Common myeloid progenitor, CD34-positive (primary cell): ENCODE measurements at regions not wholly inside any gene's neighbourhood (a gene's known extent, or its start where the extent isn't known, plus 50 kb on each side); places are given as distances from the start of the nearest gene placed in this dataset.

Experiments
- CTCF ChIA-PET: fragments of 350-600 bp; sonication (Branson Sonifier 250); formaldehyde crosslinking; loops from one replicate; lab custom pipeline; 2021; ENCODE audit warnings: antibody characterized with exemption; lab: Charles Lee
- POLR2A ChIA-PET: fragments of 350-600 bp; sonication (Branson Sonifier 250); formaldehyde crosslinking; loops from one replicate; lab custom pipeline; 2021; ENCODE audit warnings: antibody characterized with exemption; lab: Charles Lee
- DNase-seq, 3 donors: peaks; one replicate each; pipeline versions ENCODE4 v3.0.0 to v3.0.0-alpha.2; 2013
- H3K27ac ChIP-seq, 2 experiments: 1 replicate in 1 of 2; 2 replicates in 1 of 2; pipeline ENCODE4 v1.7.0; 2013; ENCODE audit warnings: inconsistent platforms in 2 of 2, low read length in 2 of 2, mild to moderate bottlenecking in 2 of 2, low read depth in 1 of 2, moderate library complexity in 1 of 2; ENCODE audit not compliant: severe bottlenecking in 2 of 2, insufficient read depth in 1 of 2, poor library complexity in 1 of 2
- H3K27me3 ChIP-seq, 5 experiments: replicated peaks in 2 of 5; 1 replicate in 3 of 5; 2 replicates in 2 of 5; pipeline versions ENCODE4 v1.6.1 to v1.7.0; 2013; ENCODE audit warnings: low read length in 4 of 5, mild to moderate bottlenecking in 2 of 5, moderate library complexity in 2 of 5, inconsistent platforms in 1 of 5; ENCODE audit not compliant: insufficient read depth in 5 of 5, control insufficient read depth in 4 of 5
- H3K36me3 ChIP-seq, 4 experiments: 1 replicate in 2 of 4; 2 replicates in 2 of 4; pipeline versions ENCODE4 v1.6.1 to v1.7.0; 2013; ENCODE audit warnings: low read length in 3 of 4, control low read depth in 1 of 4, mild to moderate bottlenecking in 1 of 4; ENCODE audit not compliant: control insufficient read depth in 4 of 4, insufficient read depth in 4 of 4
- H3K4me1 ChIP-seq, 4 experiments: 1 replicate in 3 of 4; 2 replicates in 1 of 4; pipeline versions ENCODE4 v1.6.1 to v1.7.1; 2013; ENCODE audit warnings: low read length in 3 of 4, mild to moderate bottlenecking in 3 of 4, control low read depth in 1 of 4, inconsistent platforms in 1 of 4, moderate library complexity in 1 of 4; ENCODE audit not compliant: control insufficient read depth in 4 of 4, insufficient read depth in 4 of 4; ENCODE audit errors: control extremely low read depth in 1 of 4
- H3K4me3 ChIP-seq, 7 experiments: 1 replicate in 4 of 7; 2 replicates in 3 of 7; pipeline versions ENCODE4 v1.5.1 to v1.7.0; 2013; ENCODE audit warnings: mild to moderate bottlenecking in 7 of 7, low read length in 6 of 7, moderate library complexity in 6 of 7, inconsistent platforms in 2 of 7, low read depth in 2 of 7, control low read depth in 1 of 7; ENCODE audit not compliant: insufficient read depth in 4 of 7, control insufficient read depth in 1 of 7; ENCODE audit errors: extremely low read depth in 1 of 7
- H3K9me3 ChIP-seq, 5 experiments: 1 replicate in 4 of 5; 2 replicates in 1 of 5; pipeline versions ENCODE4 v1.6.1 to v1.7.1; 2013; ENCODE audit warnings: low read length in 4 of 5, mild to moderate bottlenecking in 2 of 5, inconsistent platforms in 1 of 5, low read depth in 1 of 5, moderate library complexity in 1 of 5; ENCODE audit not compliant: control insufficient read depth in 4 of 5, insufficient read depth in 2 of 5; ENCODE audit errors: control extremely low read depth in 1 of 5
- WGBS: methylation state at CpG from one replicate; pipeline ENCODE4 v1.1.5; 2013; ENCODE audit not compliant: insufficient coverage; 5-methylcytosine and 5-hydroxymethylcytosine counted together

GRCh38 chr18:27803957-27804356, 373.0 kb downstream of the CDH2 start:
- H3K4me1 ChIP-seq, result no peaks in the 10 kb centered on the region
- no peak for DNase-seq
- no peaks in the 10 kb centered on the region for H3K9me3 ChIP-seq
- no peaks in the 10 kb centered on the region for H3K27me3 ChIP-seq
- no peak overlapping the region for H3K27ac ChIP-seq
- H3K36me3 ChIP-seq, result no peaks in the 10 kb centered on the region
- ChIA-PET POLR2A (no interaction called here), CTCF (no interaction called here)
- no CpG with 5 or more reads among the region's 2 CpGs for WGBS
- no peak overlapping the region for H3K4me3 ChIP-seq

GRCh38 chr18:27797484-27797883, 379.4 kb downstream of the CDH2 start:
- no peak for DNase-seq
- ChIA-PET CTCF (no interaction called here), POLR2A (no interaction called here)
- H3K4me1 ChIP-seq, result no peaks in the 10 kb centered on the region
- no peak overlapping the region for H3K27ac ChIP-seq
- H3K4me3 ChIP-seq, result no peak overlapping the region
- 100% methylated on average over 1 of the region's 1 CpG for WGBS
- no peaks in the 10 kb centered on the region for H3K36me3 ChIP-seq
- H3K27me3 ChIP-seq, result no peaks in the 10 kb centered on the region
- H3K9me3 ChIP-seq, result no peaks in the 10 kb centered on the region

- ChIA-PET POLR2A (no interaction called here), CTCF (interaction anchor here (1.0 kb wide), 1 partner anchor 15 kb away, joined by 4 read pairs; no protein-coding TSS in a partner anchor)
- H3K27ac ChIP-seq, result no peak overlapping the region
- WGBS, result no CpG with 5 or more reads among the region's 2 CpGs
- no peak for DNase-seq
- no peaks in the 10 kb centered on the region for H3K36me3 ChIP-seq
- no peak overlapping the region for H3K4me3 ChIP-seq
- no peaks in the 10 kb centered on the region for H3K4me1 ChIP-seq
- no peaks in the 10 kb centered on the region for H3K27me3 ChIP-seq
- H3K9me3 ChIP-seq, result no peaks in the 10 kb centered on the region
These were observed 382.6 kb downstream of the CDH2 start for GRCh38 chr18:27794181-27794926.

- Histone ChIP-seq H3K4me1 (no peaks in the 10 kb centered on the region), H3K27me3 (no peaks in the 10 kb centered on the region), H3K9me3 (no peaks in the 10 kb centered on the region), H3K27ac (no peak overlapping the region), H3K4me3 (no peak overlapping the region), H3K36me3 (no peaks in the 10 kb centered on the region)
- DNase-seq, result no peak
- 60% methylated on average over 1 of the region's 7 CpGs for WGBS
- ChIA-PET CTCF (no interaction called here), POLR2A (no interaction called here)
These were observed 383.7 kb downstream of the CDH2 start for GRCh38 chr18:27793013-27793785.

GRCh38 chr18:27789406-27789805, 387.5 kb downstream of the CDH2 start:
- Histone ChIP-seq H3K27me3 (no peaks in the 10 kb centered on the region), H3K27ac (no peak overlapping the region), H3K9me3 (no peaks in the 10 kb centered on the region), H3K36me3 (no peaks in the 10 kb centered on the region), H3K4me1 (no peaks in the 10 kb centered on the region), H3K4me3 (no peak overlapping the region)
- WGBS, result 100% methylated on average over 1 of the region's 1 CpG
- ChIA-PET CTCF (interaction anchor here (1.0 kb wide), 1 partner anchor 9 kb away, joined by 3 read pairs; no protein-coding TSS in a partner anchor), POLR2A (no interaction called here)
- DNase-seq, result no peak

GRCh38 chr18:27787547-27787946, 389.4 kb downstream of the CDH2 start:
- ChIA-PET CTCF (no interaction called here), POLR2A (no interaction called here)
- Histone ChIP-seq H3K9me3 (no peaks in the 10 kb centered on the region), H3K27ac (no peak overlapping the region), H3K27me3 (no peaks in the 10 kb centered on the region), H3K36me3 (no peaks in the 10 kb centered on the region), H3K4me3 (no peak overlapping the region), H3K4me1 (no peaks in the 10 kb centered on the region)
- 33% methylated on average over 1 of the region's 1 CpG for WGBS
- no peak for DNase-seq

- DNase-seq, result no peak
- ChIA-PET POLR2A (no interaction called here), CTCF (no interaction called here)
- Histone ChIP-seq H3K4me3 (no peak overlapping the region), H3K9me3 (no peaks in the 10 kb centered on the region), H3K27me3 (no peaks in the 10 kb centered on the region), H3K36me3 (no peaks in the 10 kb centered on the region), H3K4me1 (no peaks in the 10 kb centered on the region), H3K27ac (no peak overlapping the region)
- 91% methylated on average over 12 of the region's 16 CpGs for WGBS
These were observed 391.0 kb downstream of the CDH2 start for GRCh38 chr18:27785815-27786471.
